GM18520 (cell line): ENCODE measurements at regions not wholly inside any gene's neighbourhood (a gene's known extent, or its start where the extent isn't known, plus 50 kb on each side); places are given as distances from the start of the nearest gene placed in this dataset.
"Not testable (repeated sequence)": the region's sequence is repeated elsewhere in the genome, so short reads cannot be mapped to it uniquely, and the experiment has no call there.

Experiments
- ATAC-seq: cut with Tn5 transposase; IDR thresholded peaks from one replicate; pipeline ENCODE4 v1.9.1; 2021; ENCODE audit not compliant: unreplicated experiment

DNA sequence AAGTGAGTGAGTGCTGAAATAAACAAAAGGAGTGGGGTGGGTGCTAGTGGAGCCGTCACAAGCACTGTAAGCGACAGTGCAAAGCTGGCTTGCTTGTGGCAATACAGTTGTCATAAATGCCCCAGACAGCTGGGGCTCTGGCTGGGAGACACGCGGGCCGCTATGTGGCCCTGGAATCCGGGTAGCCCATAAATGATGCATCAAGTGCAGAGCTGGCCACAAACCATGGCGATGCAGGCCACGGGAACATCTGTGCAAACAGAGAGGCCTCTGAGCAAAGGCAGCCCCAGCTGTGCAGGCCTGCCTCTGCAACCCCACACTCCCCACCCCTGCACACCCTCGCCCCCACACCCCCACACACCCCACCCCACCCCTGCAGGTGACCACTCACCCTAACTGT lies 349.2 kb upstream of the ID2 start:
- ATAC-seq = no peak

DNA sequence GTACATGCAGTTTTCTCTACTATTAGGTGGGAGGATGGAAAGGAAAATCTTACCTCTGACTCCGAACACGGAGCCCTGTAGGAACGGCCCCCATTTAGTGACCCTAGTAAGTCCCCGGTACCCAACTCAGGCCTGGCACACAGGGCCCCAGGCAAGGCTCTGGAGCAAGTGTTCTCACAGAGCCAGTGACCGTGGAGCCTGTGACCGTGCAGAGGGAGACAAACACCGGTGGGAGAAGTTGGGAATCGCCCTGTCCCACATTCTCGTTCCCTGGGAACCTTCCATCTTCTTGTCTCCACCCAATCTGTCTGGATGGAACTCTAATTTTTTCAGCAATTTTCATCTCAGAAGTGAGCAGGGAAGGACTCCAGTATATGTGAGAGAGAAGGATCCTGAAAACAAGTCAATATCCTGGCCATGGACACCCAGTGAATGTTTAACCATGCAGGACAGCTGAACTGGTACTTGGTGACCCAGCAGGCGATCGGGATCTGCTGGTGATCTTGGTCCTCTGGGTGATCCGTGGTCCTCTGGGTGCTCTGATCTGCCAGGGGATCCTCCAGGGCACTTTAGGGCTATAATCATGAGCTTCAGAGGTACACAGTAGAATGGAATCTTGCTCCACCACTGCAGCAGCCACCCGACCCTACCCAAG lies 348.6 kb upstream of the ID2 start:
- ATAC-seq = no peak

GRCh38 chr2:8333832-8334187 lies 348.0 kb upstream of the ID2 start:
- ATAC-seq = not testable (repeated sequence)

DNA sequence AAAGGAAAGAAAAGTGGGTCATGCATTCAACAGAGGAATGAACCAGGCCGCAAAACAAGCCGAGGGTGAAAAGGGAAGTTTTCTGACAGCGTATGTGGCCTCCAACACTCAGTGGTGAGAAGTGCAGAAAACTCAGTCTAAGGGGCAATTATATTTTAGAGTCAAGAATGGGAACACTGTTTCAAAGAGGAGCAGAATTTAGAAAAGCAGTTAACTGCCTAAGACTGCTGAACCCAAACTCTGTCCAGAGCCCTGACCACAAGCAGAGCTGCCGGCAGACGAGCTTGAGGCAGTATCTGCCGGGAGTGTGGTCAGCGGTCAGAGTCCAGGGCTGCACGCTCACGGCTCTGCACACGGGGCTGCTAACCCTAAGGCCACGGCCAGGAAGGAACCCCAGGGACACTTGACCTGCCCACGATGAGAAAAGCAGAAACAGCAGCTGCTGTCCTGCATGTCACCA lies 347.0 kb upstream of the ID2 start:
- no peak for ATAC-seq

GRCh38 chr2:8335801-8336200 lies 346.1 kb upstream of the ID2 start:
- ATAC-seq = no peak

DNA sequence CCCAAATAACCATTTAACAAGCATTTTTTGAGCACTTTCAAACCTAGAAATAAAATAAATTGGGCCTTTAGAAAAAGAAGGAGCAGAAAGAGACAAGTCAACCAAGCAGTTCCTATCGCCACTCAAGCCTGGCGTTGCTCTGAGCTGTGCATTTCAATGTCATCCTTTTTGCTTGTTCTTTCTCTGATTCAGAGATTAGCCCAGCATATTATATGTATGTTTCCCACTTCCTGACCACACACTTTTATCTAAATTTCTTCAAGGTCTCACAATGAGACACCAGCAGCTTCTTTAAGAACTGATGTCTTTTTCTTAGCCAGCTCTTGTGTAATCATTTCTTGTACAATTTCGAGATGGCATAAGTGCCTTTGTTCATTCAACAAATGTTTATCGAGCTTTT lies 344.5 kb upstream of the ID2 start:
- no peak for ATAC-seq

DNA sequence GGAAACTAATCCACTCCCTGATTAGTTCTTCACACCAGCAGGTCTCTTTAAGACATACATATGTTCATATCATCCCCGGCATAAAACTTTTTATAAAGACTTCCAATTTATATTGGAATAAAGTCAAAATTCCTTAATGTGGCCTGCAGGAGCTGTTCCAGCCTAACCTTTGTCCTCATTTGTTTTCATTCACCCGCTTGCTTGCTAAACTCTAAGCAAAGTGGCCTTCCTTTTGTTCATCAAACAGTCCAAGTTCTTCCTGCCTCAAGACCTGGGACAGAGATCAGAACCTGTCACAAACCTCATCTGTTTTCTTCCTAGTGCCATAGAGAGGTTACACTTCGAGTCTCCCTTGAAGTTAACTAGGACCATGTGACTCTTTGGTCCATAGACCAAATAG lies 339.4 kb upstream of the ID2 start:
- no peak for ATAC-seq

DNA sequence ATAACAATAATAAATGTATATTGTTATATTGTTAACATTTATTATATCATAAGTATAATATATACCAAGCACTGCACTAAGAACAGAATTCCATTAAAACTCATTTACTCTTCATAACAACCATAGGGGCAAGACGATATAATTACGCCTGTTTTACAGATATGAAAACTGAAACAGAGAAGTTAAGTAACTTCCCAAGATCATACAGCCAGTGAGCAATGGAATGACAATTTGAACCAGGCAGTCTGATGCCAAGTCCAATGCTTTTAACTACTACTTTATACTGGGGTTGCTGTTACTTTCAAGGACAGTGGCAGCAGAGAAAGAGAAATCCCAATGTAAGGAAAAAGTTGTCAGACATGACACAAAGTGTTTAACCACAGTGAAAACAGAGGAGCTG lies 338.8 kb upstream of the ID2 start:
- ATAC-seq = no peak

DNA sequence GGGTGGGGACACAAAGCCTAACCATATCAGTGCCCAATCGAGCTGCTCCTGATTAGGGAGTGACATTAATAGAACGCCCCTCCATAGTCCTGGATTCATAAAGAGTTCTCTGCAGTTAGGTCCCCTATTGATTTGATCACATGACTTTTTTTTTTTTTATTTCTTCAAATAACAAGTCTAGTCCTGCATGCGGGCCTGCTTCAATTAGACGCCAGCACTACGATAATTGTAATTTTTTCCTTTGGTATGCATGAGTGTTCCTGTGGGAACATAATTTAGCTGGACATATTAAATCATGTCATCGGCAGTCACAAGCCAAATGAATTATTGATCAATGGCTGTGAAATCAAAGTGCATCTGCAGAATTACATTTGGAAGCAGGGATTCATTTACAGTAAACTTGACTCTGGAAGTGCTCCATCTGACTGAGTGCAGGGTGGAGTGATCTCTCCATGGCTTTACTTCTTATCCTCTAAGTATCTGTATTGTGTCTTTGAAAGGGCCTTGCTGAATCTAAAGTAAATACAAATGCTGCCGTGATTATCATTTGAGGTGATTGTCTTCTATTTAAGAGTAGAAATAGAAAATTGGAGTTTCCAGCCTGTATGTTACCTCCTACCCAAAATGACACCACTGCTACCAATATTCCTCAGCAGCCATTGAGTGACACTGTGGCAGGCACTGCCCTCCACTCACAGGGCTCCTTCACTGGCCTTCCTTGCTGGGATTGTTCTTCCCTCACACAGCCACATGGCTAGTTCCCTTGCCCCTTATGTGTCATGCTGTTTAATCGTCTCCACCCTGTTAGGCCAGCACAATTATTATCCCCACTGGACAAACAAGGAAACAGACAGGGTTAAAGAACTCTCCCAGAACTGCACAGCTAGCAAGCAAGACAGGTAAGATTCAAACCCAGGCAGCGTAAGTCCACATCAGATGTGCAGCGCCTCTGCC lies 337.4 kb upstream of the ID2 start:
- no peak for ATAC-seq

GRCh38 chr2:8345200-8345599 lies 336.7 kb upstream of the ID2 start:
- no peak for ATAC-seq

DNA sequence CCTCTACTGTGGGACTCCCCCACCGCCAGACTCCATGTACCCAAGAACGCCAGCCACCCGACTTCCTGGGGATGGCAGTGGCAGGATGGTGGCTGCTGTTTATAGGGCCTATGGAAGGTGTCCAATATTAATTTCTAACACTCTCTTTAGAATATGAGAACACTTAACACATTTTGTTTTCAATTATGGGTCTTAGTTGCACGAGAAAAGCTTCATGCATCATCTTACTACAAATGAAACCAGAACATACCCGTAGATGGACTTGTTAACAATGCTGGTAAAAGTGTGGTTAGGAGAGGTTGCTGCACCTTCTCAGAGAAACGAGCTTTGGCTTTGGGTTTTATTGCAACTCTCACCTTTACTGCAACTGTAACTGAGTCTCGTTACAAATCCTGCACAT lies 335.6 kb upstream of the ID2 start:
- ATAC-seq = peak; percentile 93

GRCh38 chr2:8346706-8347430 lies 335.0 kb upstream of the ID2 start:
- ATAC-seq = no peak

DNA sequence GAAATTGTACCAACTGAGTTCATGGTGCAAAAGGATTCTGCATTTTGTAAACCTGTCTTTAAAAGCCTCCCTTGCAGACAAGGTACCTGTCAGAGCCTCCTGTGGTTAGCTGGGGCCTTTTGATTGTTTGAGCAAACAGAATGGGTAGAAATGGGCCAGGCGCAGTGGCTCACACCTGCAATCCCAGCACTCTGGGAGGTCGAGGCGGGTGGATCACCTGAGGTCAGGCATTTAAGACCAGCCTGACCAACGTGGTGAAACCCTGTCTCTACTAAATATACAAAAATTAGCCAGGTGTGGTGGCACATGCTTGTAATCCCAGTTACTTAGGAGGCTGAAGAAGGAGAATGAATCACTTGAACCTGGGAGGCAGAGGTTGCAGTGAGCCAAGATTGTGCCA lies 332.9 kb upstream of the ID2 start:
- ATAC-seq = not testable (repeated sequence)

DNA sequence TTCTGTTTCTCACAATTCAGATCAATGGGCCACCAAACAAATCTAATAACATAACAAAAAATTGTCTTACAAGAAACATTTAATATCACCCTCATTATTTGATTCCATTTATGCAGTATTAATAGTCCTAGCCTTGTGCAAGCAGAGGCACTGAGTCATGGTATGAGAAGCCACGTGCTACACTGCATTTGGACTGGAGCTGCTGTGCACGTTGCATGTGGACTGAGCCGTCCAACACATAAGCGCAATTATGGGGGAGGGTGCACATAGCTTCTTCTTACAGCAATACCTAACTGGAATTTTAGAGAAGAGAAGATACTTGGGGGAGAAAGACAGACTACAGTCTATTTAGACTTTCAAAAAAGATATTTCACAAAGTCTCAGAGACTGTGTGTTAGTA lies 329.6 kb upstream of the ID2 start:
- no peak for ATAC-seq

DNA sequence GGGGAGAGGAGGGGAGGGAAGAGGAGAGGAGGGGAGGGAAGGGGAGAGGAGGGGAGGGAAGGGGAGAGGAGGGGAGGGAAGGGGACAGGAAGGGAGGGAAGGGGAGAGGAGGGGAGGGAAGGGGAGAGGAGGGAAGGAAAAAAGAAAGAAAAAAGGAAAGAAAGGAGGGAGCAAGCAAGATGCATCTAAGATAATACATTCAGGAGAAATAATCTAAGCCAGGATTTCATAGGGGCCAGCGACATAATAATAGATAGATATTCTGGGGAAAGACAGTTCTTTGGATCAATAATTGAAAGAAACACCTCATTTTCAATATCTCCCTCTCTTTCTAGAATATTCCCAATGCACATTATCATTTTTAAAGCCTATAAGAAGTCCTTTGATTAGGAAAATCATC lies 328.9 kb upstream of the ID2 start:
- no peak for ATAC-seq

- no peak for ATAC-seq
Measured at GRCh38 chr2:8355102-8355859, 326.6 kb upstream of the ID2 start.

GRCh38 chr2:8357738-8358518 lies 323.9 kb upstream of the ID2 start:
- no peak for ATAC-seq

- no peak for ATAC-seq
Measured at GRCh38 chr2:8361930-8362329, 319.9 kb upstream of the ID2 start.

DNA sequence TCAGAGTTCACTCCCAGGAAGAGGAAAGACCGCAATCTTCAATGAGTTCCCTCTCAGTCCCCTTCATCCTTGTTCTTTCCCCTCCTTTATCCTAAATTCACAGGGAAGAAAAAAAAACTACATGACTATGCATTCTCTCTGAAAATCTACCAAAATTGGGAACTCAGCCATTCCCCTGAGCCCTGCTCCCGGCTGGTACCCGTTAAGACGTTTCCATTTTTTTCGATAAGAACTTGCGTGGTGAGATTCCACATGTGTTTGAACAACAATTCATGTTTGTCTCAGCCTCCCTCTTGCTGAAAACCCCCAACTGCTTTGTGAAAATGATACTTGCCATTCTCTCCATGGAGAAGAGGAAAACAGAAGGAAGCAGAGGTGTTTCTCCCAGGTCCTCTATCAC lies 318.7 kb upstream of the ID2 start:
- ATAC-seq = no peak

GRCh38 chr2:8364668-8365067 lies 317.2 kb upstream of the ID2 start:
- no peak for ATAC-seq
